Gastroesophageal sphincter (tissue), 4 donors: ENCODE measurements at regions not wholly inside any gene's neighbourhood (a gene's known extent, or its start where the extent isn't known, plus 50 kb on each side); places are given as distances from the start of the nearest gene placed in this dataset.

Experiments
- ATAC-seq: fragments of 150-250 bp; one replicate; pipeline ENCODE4 v1.9.1; 2016; ENCODE audit warnings: mild to moderate bottlenecking, moderate library complexity
- H3K27ac ChIP-seq, 4 donors: fragments of 200-600 bp; sonication (generic) in 3 of 4; 1 replicate in 3 of 4; 2 replicates in 1 of 4; pipeline ENCODE4 v1.5.1; 2016 to 2019
- H3K27me3 ChIP-seq: fragments of 200-600 bp; sonication (generic); one replicate; pipeline ENCODE4 v1.5.1; 2019
- H3K36me3 ChIP-seq, 2 donors: fragments of 200-600 bp; sonication (generic); one replicate each; pipeline ENCODE4 v1.5.1; 2019; ENCODE audit warnings: control low read depth in 1 of 2
- H3K4me1 ChIP-seq, 3 donors: fragments of 200-600 bp; sonication (generic); 1 replicate in 2 of 3; 2 replicates in 1 of 3; pipeline ENCODE4 v1.5.1; 2016 to 2019; ENCODE audit warnings: control low read depth in 2 of 3
- H3K4me3 ChIP-seq, 2 donors: fragments of 200-600 bp; sonication (generic); one replicate each; pipeline ENCODE4 v1.5.1; 2019; ENCODE audit warnings: mild to moderate bottlenecking in 1 of 2, moderate library complexity in 1 of 2
- H3K9me3 ChIP-seq, 3 donors: fragments of 200-600 bp; sonication (generic); one replicate each; pipeline ENCODE4 v1.5.1; 2017 to 2019; ENCODE audit warnings: control low read depth in 2 of 3
- EP300 ChIP-seq: sonication (generic); formaldehyde crosslinking; IDR thresholded peaks from one replicate; pipeline ENCODE4 v1.6.1; 2017; ENCODE audit warnings: antibody characterized with exemption, mild to moderate bottlenecking
- POLR2A ChIP-seq, 2 donors: fragments of 450-650 bp; IDR thresholded peaks; one replicate each; pipeline ENCODE4 v1.6.1; 2017; ENCODE audit warnings: antibody characterized with exemption in 2 of 2, mild to moderate bottlenecking in 2 of 2, moderate library complexity in 1 of 2
- POLR2AphosphoS5 ChIP-seq: sonication (generic); formaldehyde crosslinking; IDR thresholded peaks from one replicate; pipeline ENCODE4 v1.6.1; 2017; ENCODE audit warnings: antibody characterized with exemption
- WGBS, 2 donors: methylation state at CpG; one replicate each; pipeline ENCODE4 v1.1.5; 2018; ENCODE audit warnings: low coverage in 1 of 2; 5-methylcytosine and 5-hydroxymethylcytosine counted together
- TF ChIP-seq, protein P1 (sequence below), 4 experiments: fragments of 200-600 bp in 2 of 4; fragments of 450-650 bp in 2 of 4; sonication (generic) in 1 of 4; IDR thresholded peaks; one replicate each; pipeline ENCODE4 v1.5.1; 2017 to 2019; ENCODE audit warnings: antibody characterized with exemption in 4 of 4, mild to moderate bottlenecking in 2 of 4, moderate library complexity in 2 of 4

DNA sequence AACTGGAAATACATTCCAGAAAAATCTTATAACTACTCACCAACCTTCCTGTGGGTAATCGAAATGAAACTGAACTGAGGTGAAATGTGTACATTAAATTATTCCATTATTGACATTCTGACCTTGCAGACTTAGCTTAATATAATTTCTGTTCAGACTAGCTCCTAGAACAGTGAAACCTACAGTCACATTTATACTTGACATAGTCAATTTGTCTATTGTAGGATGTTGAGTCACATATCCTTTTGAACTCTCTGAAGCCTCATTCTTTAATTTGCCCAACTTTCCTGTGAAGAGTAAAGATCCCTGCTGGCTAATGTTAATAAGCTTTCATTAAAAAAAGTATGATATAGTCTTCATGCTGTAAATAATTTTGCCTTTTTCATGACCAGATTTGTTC, 92.0 kb upstream of the SCEL start:
- Histone ChIP-seq H3K27me3 (peaks cover 5% of the 10 kb centered on the region), H3K4me3 (no peak overlapping the region), H3K4me1 (no peaks in the 10 kb centered on the region), H3K27ac (no peak overlapping the region), H3K9me3 (peaks cover 0 to 14% (median 0%) of the 10 kb centered on the region in 3 donors), H3K36me3 (no peaks in the 10 kb centered on the region)
- no peak for ATAC-seq
- TF ChIP-seq POLR2A (IDR thresholded peaks at IDR 0.05) (no peak), POLR2AphosphoS5 (no peak), EP300 (no peak)
- TF ChIP-seq, protein P1, sequence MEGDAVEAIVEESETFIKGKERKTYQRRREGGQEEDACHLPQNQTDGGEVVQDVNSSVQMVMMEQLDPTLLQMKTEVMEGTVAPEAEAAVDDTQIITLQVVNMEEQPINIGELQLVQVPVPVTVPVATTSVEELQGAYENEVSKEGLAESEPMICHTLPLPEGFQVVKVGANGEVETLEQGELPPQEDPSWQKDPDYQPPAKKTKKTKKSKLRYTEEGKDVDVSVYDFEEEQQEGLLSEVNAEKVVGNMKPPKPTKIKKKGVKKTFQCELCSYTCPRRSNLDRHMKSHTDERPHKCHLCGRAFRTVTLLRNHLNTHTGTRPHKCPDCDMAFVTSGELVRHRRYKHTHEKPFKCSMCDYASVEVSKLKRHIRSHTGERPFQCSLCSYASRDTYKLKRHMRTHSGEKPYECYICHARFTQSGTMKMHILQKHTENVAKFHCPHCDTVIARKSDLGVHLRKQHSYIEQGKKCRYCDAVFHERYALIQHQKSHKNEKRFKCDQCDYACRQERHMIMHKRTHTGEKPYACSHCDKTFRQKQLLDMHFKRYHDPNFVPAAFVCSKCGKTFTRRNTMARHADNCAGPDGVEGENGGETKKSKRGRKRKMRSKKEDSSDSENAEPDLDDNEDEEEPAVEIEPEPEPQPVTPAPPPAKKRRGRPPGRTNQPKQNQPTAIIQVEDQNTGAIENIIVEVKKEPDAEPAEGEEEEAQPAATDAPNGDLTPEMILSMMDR (IDR thresholded peaks at IDR 0.05), result no peak
- WGBS, 2 donors, result 63 to 91% methylated on average over 1 of the region's 1 CpG

DNA sequence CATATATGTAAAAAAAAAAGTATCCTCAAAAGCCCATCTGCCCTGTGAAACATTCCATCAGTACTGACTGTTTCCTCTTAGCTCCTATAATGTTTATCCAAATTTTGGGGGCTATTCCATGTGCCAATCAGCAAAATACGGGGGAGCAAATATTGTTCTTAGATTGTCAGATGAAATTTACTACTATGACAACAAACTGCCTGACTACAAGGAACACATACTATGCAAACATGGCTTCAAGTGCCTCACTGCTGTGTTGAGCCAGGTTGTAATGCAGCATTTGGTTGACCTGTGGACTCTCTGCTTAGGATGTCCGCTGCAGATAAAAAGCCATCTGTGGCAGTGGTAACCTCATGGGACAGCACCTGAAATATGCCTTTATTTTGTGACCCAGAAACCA, 98.2 kb upstream of the SCEL start:
- no peaks in the 10 kb centered on the region for H3K4me1 ChIP-seq
- H3K27me3 ChIP-seq, result no peaks in the 10 kb centered on the region
- H3K36me3 ChIP-seq, result no peaks in the 10 kb centered on the region
- TF ChIP-seq POLR2AphosphoS5, result no peak
- no peak for TF ChIP-seq EP300
- TF ChIP-seq, protein P1 (IDR thresholded peaks at IDR 0.05), result no peak
- no peak for TF ChIP-seq POLR2A (IDR thresholded peaks at IDR 0.05)
- no peak for ATAC-seq
- H3K4me3 ChIP-seq, result no peak overlapping the region
- 87 to 88% methylated on average over 2 of the region's 2 CpGs for WGBS, 2 donors
- peaks cover 0 to 13% (median 0%) of the 10 kb centered on the region in 3 donors for H3K9me3 ChIP-seq
- no peak overlapping the region for H3K27ac ChIP-seq

DNA sequence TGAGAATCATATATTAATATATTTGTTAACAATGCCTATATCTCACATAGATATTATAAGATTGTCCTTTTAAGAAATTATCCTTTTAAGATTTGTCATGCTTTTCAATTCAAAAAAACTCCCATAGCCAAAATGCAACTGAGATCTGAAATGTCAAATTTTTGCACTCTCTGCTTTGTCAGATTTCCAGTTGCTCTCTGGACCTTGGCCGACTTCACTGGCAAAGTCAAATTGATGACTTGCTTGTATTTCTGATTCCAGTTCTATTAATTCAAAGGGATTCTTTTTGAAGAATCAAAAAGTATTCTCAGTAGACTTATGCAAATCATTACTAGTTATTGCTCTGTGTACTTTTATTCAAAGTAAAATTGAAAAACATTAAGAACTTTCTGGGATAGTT, 101.2 kb upstream of the SCEL start:
- TF ChIP-seq, protein P1 (IDR thresholded peaks at IDR 0.05), result no peak
- TF ChIP-seq EP300 (no peak), POLR2AphosphoS5 (no peak), POLR2A (IDR thresholded peaks at IDR 0.05) (no peak)
- peaks cover 0 to 6% (median 0%) of the 10 kb centered on the region in 3 donors for H3K9me3 ChIP-seq
- H3K27me3 ChIP-seq, result no peaks in the 10 kb centered on the region
- WGBS, 2 donors, result 50 to 54% methylated on average over 1 of the region's 1 CpG
- no peak overlapping the region for H3K4me3 ChIP-seq
- no peaks in the 10 kb centered on the region for H3K4me1 ChIP-seq
- H3K36me3 ChIP-seq, result no peaks in the 10 kb centered on the region
- ATAC-seq, result no peak
- H3K27ac ChIP-seq, result no peak overlapping the region

DNA sequence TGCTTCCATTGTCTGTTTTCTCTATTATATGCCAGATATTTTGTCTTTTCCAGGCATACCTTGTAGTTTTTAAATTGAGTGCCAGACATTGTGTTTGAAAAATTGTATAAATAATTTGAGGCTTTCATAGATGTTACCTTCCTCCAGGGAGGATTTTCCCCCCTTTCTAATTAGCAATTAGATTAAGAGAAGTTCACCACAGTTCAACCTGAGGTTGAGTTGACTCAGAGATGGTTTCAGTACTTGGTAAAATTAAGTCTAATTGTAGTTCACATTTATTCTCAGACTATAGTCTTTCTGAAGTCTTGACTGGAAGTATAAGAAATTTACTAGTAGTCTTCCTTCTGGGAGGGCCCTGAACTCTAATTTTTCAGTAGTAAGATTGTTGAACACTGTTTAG, 104.1 kb upstream of the SCEL start:
- ATAC-seq, result no peak
- Histone ChIP-seq H3K27me3 (no peaks in the 10 kb centered on the region), H3K4me3 (no peak overlapping the region), H3K9me3 (no peaks in the 10 kb centered on the region), H3K4me1 (no peaks in the 10 kb centered on the region), H3K27ac (no peak overlapping the region), H3K36me3 (no peaks in the 10 kb centered on the region)
- no peak for TF ChIP-seq POLR2AphosphoS5
- TF ChIP-seq EP300, result no peak
- no peak for TF ChIP-seq POLR2A (IDR thresholded peaks at IDR 0.05)
- TF ChIP-seq, protein P1 (IDR thresholded peaks at IDR 0.05), result no peak

DNA sequence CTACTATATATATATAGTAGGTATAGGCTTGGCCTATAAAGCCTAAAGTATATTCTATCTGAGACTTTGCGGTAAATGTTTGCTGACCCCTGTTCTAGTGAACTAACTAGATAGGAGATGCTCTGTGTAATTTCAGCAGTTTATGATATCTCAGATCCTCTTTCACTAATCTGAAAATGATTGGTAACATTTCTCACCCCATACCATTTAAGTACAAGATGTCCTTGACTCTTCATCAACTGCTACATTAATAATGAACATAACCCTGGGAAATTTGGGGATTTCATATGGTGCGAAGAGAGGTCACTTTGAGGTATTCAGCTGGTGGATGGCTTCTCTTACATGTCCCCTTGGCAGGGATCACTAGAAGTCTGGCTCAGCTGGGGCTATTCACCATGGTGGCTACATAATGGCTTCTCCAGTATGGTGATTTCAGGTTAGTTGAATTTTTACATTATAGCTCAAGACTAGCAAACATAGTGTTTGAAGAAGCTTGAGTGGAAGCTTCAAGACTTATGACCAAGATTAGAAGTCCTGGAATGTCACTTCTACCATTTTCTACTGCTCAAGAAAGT, 103.6 kb upstream of the MYCBP2 start:
- no peak for ATAC-seq
- no peaks in the 10 kb centered on the region for H3K9me3 ChIP-seq
- no peak overlapping the region for H3K27ac ChIP-seq
- no peak overlapping the region for H3K4me3 ChIP-seq
- TF ChIP-seq, protein P1 (IDR thresholded peaks at IDR 0.05), result no peak
- TF ChIP-seq EP300, result no peak
- TF ChIP-seq POLR2A (IDR thresholded peaks at IDR 0.05), result no peak
- no peak for TF ChIP-seq POLR2AphosphoS5
- H3K4me1 ChIP-seq, result no peaks in the 10 kb centered on the region
- WGBS, 2 donors, result 80 to 93% methylated on average over 1 to 2 of the region's 2 CpGs
- H3K27me3 ChIP-seq, result no peaks in the 10 kb centered on the region
- H3K36me3 ChIP-seq, result no peaks in the 10 kb centered on the region
